Panc1 (cell line): ENCODE measurements at regions not wholly inside any gene's neighbourhood (a gene's known extent, or its start where the extent isn't known, plus 50 kb on each side); places are given as distances from the start of the nearest gene placed in this dataset.

Experiments
- ATAC-seq: fragments of 200-7000 bp; cut with Tn5 transposase; 2 replicates; pipeline ENCODE4 v1.9.1; 2020; ENCODE audit warnings: mild to moderate bottlenecking, moderate library complexity
- BruUV-seq: library from RNA; stranded (reverse); fragments of 400-500 nt; replicated peaks from 2 replicates; lab custom pipeline; 2021; lab: Mats Ljungman, UMichigan
- CTCF ChIA-PET: fragments of 300-600 bp; sonication (Branson Sonifier 250); formaldehyde crosslinking; loops from one replicate; lab custom pipeline; 2022; ENCODE audit warnings: antibody characterized with exemption; lab: Charles Lee
- POLR2A ChIA-PET: fragments of 300-600 bp; sonication (Branson Sonifier 250); formaldehyde crosslinking; loops from one replicate; lab custom pipeline; 2022; ENCODE audit warnings: antibody characterized with exemption; lab: Charles Lee
- DNase-seq: peaks from one replicate; pipeline ENCODE4 v3.0.0-alpha.2; 2010; ENCODE audit warnings: low read depth, low spot score
- H3K27ac ChIP-seq: 2 replicates; pipeline ENCODE4 v1.5.1; 2011; ENCODE audit warnings: mild to moderate bottlenecking, low read length, inconsistent platforms
- H3K27me3 ChIP-seq: fragments of 200-500 bp; sonication (Bioruptor generic); 2 replicates; pipeline ENCODE4 v1.6.0; 2014; ENCODE audit warnings: low read length, inconsistent platforms; ENCODE audit not compliant: control insufficient read depth, insufficient read depth
- H3K36me3 ChIP-seq: fragments of 200-500 bp; sonication (Bioruptor generic); 2 replicates; pipeline ENCODE4 v1.5.1; 2014; ENCODE audit warnings: inconsistent platforms, mild to moderate bottlenecking, low read length, moderate library complexity; ENCODE audit not compliant: control insufficient read depth, insufficient read depth
- H3K4me1 ChIP-seq: 2 replicates; pipeline ENCODE4 v1.5.1; 2011; ENCODE audit warnings: inconsistent platforms, mild to moderate bottlenecking, low read length, moderate library complexity; ENCODE audit not compliant: control insufficient read depth, insufficient read depth
- H3K4me3 ChIP-seq, 2 experiments: 2 replicates each; pipeline ENCODE4 v1.5.1; 2011 to 2012; ENCODE audit warnings: low read depth in 2 of 2, low read length in 2 of 2, mild to moderate bottlenecking in 2 of 2, inconsistent platforms in 1 of 2, moderate library complexity in 1 of 2
- H3K9me3 ChIP-seq: fragments of 200-500 bp; sonication (Bioruptor generic); 2 replicates; pipeline ENCODE4 v1.5.1; 2014; ENCODE audit warnings: low read depth, mild to moderate bottlenecking, inconsistent platforms, low read length, moderate library complexity; ENCODE audit not compliant: control insufficient read depth, insufficient read depth
- CTCF ChIP-seq: fragments of 450-650 bp; IDR thresholded peaks from 2 replicates; pipeline ENCODE4 v1.5.1; 2017; ENCODE audit warnings: mild to moderate bottlenecking
- POLR2AphosphoS5 ChIP-seq: IDR thresholded peaks from 2 replicates; pipeline ENCODE4 v1.6.1; 2012; ENCODE audit warnings: mild to moderate bottlenecking, low read depth, low read length, moderate library complexity
- REST ChIP-seq, 2 experiments: IDR thresholded peaks; 2 replicates each; pipeline ENCODE4 v1.6.1; 2011 to 2012; ENCODE audit warnings: low read depth in 2 of 2, control low read depth in 1 of 2, low read length in 1 of 2, mild to moderate bottlenecking in 1 of 2, moderate library complexity in 1 of 2; ENCODE audit not compliant: insufficient read depth in 1 of 2
- SIN3A ChIP-seq: IDR thresholded peaks from 2 replicates; pipeline ENCODE4 v1.6.1; 2012; ENCODE audit warnings: low read depth, mild to moderate bottlenecking, low read length, moderate library complexity, borderline replicate concordance; ENCODE audit not compliant: insufficient read depth
- TCF7L2 ChIP-seq: IDR thresholded peaks from 2 replicates; pipeline ENCODE4 v1.6.1; 2011; ENCODE audit warnings: mild to moderate bottlenecking, low read depth, low read length, inconsistent platforms
- in situ Hi-C: cut with HindIII; loops from 2 replicates; pipeline ENCODE4 v1.10.0; 2016; ENCODE audit warnings: low sequenced_read_pairs, low pct_unique_long_range_greater_than_20kb
- intact Hi-C: fragments of 100-400 bp; cut with micrococcal nuclease; formaldehyde crosslinking; loops from one replicate; pipeline ENCODE4 v1.10.0; 2022; ENCODE audit not compliant: unreplicated experiment

- CTCF ChIA-PET, result no interaction called here
- Histone ChIP-seq H3K4me1 (no peaks in the 10 kb centered on the region), H3K36me3 (no peaks in the 10 kb centered on the region; the same call in 1 of the 2 replicates), H3K27ac (no peak overlapping the region), H3K27me3 (no peaks in the 10 kb centered on the region), H3K4me3 (no peak overlapping the region), H3K9me3 (no peaks in the 10 kb centered on the region)
- POLR2A ChIA-PET, result no interaction called here
- in situ Hi-C loops, result no loop called here
- TF ChIP-seq SIN3A (no peak), POLR2AphosphoS5 (no peak), CTCF (no peak), TCF7L2 (no peak), REST (IDR thresholded peaks at IDR 0.05; ENCODE audit: insufficient read depth in 1 of 2, low read depth in 2 of 2, low read length in 1 of 2) (no peak)
- DNase-seq (no peak), ATAC-seq (0 out of 2 replicates have a peak, but pooled peaks have one; percentile 26)
- intact Hi-C loops, result no loop called here
- no TSS peak for BruUV-seq
Observed at GRCh38 chr2:187009483-187010239, 160.7 kb upstream of the ZSWIM2 start.

GRCh38 chr2:187008111-187008510 is 159.1 kb upstream of the ZSWIM2 start:
- POLR2A ChIA-PET, result no interaction called here
- intact Hi-C loops (no loop called here), in situ Hi-C loops (no loop called here)
- BruUV-seq, result no TSS peak
- Histone ChIP-seq H3K4me3 (no peak overlapping the region), H3K27me3 (no peaks in the 10 kb centered on the region), H3K9me3 (no peaks in the 10 kb centered on the region), H3K27ac (no peak overlapping the region), H3K36me3 (no peaks in the 10 kb centered on the region; the same call in 1 of the 2 replicates), H3K4me1 (no peaks in the 10 kb centered on the region)
- ATAC-seq, result no peak
- CTCF ChIA-PET, result no interaction called here
- no peak for TF ChIP-seq REST (IDR thresholded peaks at IDR 0.05; ENCODE audit: insufficient read depth in 1 of 2, low read depth in 2 of 2, low read length in 1 of 2)
- TF ChIP-seq CTCF, result no peak
- no peak for DNase-seq
